Activated CD4-positive, alpha-beta T cell treated with anti-CD3 and anti-CD28 coated beads, Interleukin-2, Interleukin-4, amounts not matched to agents 100 ng/mL and 50 ng/mL, durations not matched to agents 16 hours and 8 hours (primary cell): ENCODE measurements at regions not wholly inside any gene's neighbourhood (a gene's known extent, or its start where the extent isn't known, plus 50 kb on each side); places are given as distances from the start of the nearest gene placed in this dataset.

Source experiments
- DNase-seq: peaks from one replicate; pipeline ENCODE4 v3.0.0-alpha.2; 2020; ENCODE audit warnings: low spot score

DNA sequence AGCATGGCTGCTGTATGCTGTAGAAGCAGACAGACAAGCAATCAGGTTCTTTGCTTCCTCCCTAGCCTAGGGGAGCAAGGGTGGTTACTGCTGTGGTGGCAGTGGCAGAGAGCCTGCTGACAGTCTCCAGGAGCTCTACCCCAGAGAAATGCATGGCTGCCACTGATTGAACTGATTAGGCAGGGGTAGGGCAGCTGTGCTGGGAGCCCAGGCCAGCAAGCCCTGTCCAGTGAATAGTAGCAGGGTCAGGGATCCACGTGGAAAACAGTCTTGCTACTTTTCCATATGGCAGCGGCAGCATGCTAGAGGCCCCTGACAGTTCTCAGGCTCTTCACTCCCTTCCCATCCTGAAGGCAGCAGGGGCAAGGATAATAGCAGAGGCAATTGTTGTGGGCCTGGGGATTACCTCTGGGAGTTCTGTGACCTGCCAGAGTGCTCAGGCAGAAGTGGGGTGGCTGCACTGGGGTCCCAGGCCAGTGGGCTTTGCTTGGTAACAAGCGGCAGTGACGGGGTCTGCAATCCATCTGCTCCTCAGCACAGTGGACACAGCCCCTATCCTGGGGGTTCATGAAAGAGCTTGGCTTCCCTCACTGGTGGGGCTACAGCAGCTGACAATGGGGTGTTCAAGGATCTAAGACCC, 558.8 kb upstream of the GHITM start:
- DNase-seq, result no peak

DNA sequence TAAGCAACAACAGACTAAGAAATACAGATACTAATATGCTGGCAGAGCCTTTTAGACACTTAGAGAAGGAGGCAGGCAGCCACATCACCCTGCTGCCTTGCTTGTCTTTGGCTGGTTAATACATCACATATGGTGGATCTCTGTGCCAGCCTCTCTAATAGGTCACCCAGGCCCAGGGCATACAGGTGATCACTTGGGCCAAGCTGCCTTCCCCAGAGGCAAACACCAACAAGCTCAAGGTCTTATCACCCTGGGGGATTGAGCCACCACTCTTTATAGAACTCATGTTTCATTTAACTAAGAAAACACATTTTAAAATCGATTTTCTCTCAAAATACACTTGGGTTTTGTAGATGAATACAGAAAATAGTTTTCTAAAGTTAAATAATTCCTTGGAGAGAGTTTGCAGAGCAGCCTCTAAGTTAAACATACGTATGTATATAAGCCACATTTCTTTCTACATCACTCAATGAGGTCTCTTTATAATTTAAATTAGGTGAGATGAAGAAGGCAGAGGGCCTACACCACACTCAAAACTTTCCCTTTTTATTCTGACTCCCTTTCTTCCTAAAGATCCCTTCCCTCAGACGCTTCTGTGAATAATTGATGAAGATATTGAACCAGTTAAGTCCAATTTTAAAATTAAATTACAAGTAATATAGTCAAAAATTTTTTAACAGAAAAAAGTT, 556.8 kb upstream of the GHITM start:
- DNase-seq, result no peak

DNA sequence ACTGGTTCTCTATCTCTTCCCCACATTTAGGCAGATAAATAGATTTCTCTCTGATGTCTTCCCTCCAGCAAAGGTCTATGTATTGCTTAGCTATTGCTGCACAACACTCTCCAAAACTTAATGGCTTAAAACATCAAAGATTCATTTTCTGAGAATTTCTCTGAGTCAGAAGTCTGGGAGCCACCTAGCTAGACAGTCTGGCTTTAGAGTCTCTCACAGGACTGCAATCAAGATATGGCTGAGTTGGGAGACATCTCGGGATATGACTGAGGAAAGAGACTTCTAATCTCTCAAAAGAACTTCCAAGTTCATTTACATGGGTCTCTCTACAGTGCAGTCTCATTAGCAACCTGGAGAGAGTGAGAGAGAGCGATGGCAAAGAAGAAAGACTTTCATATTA, 553.6 kb upstream of the GHITM start:
- no peak for DNase-seq

DNA sequence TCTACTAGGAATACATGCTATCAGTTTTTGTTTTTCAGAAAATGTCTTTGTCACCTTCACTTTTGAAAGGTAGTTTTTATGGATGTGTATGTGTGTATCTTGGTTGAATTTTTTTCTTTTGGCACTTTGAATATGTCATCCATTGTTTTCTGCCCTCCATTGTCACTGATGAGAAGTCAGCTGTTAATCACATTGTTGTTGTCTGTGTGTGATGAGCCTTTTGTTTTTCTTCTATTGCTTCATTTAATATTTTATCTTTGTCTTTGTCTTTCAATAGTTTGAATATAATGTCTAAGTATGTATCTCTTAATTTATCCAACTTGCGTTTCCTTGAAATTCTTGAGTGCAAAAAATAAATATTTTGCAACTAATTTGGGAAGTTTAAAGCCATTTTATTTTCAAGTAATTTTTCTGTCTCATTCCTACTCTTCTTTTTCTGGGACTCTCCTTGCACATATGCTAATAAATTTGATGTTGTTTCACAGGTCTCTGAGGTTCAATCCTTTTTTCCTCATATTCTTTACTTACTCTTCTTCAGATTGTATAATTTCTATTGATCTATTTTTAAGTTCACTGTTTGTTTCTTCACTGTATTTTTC, 546.9 kb upstream of the GHITM start:
- DNase-seq, result no peak

DNA sequence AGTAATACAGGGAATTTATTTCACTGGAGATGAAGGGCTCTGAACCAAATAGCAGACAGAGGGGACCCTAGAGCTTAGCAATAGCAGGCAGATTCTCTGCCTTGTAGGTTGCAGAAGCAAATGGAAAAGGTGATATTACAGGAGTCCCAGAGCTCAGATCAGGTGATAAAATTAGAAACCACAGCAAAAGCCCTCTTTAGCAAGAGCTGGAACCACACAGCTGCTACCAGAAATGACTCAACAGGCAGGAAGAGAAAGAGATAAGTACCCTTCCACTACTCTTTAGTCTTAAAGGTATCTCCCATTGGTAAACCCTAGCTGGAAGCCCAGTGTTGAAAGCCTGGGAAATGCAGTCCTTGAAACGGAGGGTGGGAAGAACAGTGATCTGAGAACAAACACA, 535.6 kb upstream of the GHITM start:
- peak; percentile 54 for DNase-seq

DNA sequence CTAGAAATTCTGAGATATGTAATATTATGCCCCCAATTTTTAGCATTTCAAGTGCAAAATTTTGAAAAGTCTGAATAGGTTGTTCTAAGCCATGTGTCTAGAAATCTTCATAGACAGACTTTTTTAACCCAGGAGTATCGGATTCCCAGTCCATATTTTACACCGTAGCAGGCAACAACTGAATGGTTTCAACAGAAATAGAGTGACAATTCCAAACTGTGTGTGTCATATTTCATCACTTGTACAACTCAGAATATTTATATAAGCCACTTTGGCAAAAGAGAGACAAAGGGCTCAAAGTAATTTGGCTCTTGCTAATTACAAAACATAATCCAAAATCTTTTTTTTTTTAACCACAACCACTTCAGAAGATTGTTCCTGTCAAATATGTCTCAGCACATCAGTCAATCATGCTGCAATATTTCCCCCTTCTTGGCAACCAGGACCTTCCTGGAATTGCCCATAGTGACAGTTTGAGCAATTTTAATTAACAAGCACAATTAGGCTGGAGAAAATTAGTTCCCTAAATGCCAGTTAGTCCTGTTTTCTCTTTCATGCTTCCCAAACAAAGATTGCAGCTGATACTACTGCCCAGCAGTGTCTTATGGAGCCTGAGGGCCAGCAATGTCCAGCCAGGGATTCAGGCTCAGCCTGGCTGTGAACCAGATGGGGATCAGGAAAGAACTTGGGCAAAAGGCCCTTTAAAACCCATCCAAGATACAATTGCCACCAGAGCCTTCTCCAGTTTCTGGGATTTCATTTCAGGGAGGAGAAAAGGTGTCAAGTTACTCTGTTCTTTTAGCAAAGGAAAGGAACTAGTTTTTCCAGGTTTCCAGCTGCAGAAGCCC, 533.3 kb upstream of the GHITM start:
- no peak for DNase-seq

DNA sequence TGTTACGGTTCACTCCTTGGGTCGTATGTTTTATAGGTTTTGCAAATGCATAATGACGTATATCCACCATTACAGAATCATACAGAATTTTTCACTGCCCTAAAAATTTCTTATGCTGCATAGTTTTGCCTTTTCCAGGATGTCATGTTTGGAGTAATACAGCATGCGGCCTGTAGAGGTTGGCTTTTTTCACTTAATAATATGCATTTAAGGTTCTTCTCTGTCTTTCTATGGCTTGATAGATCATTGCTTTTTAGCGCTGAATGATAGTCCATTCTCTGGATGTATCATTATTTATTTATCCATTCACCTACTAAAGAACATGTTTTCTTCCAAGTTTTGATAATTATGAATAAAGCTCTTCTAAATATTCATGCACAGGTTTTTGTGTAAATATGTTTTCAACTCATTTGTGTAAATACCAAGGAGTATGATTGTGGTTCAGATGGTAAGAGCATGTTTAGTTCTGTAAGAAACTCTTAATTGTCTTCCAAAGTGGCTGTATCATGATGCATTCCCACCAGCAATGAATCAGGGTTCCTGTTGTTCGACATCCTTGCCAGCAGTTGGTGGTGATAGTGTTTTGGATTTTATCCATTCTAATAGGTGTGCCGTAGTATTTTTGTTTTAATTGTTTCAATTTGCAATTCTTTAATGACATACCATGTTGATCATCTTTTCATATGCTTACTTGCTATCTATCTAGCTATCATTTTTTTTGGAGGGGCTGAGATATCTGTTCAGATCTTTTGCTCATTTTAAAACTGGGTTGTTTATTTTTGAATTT, 531.2 kb upstream of the GHITM start:
- no peak for DNase-seq

DNA sequence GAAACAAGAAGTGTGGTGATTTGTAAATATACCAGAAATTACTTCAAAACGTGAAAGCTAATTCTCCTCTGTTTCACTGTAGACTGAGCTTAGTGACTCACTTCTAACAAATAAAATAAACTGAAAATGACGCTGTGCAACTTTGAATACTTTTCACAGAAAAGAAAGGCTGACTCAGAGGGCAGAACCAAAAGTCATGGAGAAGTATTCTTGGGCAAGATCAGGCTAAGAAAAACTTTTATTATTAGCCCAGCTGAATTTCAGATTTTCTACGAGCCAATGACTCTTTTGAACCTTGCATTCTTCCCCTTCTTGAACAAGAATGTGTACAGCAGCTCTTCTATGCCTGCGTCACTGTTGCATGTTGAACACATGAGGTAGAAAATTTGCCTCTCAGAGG, 527.3 kb upstream of the GHITM start:
- no peak for DNase-seq

DNA sequence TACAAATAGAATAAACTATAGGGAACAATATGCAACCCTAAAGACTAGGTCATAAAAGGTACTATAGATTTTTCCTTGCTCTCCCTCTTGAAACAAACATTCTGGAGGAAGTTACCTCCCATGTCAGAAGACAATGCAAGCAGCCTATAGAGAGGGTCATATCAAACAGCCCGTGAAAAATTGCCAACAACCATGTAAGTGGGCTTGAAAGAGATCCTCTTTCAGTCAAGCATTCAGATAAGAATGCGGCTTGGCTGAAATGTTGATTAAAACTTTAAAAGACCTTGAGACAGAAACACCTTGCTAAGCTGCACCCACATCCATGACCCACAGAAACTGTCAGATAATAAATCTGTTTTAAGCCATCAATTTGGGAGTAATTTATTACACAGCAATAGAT, 526.6 kb upstream of the GHITM start:
- DNase-seq, result no peak

DNA sequence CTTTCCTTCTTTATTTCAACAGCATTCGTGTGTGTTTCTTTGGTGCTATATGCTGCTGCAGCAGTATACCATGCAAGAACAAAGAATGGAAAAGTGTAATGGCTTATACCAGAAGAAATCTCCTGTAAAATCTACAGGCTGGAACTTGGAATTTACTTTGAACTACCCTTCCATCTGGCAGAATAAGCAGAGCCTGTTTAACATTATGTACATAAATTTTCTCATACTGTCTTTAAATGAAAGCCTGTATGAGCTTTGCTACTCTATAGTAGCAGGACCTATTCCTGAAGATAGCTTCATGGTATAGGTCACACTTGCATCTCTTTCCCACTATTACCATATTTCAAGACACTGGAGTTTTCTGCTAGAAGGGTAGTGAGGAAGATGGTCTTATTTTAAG, 522.1 kb upstream of the GHITM start:
- no peak for DNase-seq

DNA sequence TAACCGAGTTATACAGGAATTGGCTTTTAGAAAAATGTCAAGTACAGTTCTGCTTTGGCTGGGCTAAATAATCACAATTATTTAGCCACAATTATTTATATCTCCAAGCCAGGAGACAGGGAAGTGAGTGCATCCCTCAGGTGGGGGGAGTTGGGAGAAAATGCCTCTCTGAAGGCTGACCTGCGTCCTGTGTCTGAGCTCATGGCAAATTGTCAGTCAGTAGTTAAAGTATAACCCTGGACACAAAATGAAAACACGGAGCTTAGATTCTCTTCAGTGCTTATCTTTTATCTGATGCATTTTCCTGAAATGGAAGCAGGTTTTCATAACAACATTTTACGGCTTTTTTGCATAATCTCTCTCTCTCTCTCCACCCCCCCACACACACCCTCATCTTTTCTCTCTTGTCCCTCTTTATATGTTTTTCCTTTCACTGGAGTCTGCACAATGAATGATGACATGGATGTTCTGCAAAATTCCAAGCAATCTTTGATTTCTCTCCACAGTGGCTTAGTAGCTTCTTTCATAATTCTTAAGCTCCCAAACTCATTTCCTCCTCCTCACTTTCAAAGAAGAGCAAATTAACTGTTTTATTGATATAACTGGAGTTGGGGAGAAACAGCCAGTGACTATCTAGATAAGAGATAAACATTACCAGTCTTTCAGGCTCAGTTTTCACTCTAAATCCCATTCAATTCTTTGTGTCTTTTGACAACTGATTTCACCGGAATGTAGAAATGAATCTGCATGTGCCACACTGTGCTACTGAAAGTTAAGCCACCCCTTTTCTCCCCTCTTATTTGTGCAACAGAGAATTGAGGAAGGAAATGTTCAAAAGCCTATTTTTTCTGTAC, 521.4 kb upstream of the GHITM start:
- no peak for DNase-seq

DNA sequence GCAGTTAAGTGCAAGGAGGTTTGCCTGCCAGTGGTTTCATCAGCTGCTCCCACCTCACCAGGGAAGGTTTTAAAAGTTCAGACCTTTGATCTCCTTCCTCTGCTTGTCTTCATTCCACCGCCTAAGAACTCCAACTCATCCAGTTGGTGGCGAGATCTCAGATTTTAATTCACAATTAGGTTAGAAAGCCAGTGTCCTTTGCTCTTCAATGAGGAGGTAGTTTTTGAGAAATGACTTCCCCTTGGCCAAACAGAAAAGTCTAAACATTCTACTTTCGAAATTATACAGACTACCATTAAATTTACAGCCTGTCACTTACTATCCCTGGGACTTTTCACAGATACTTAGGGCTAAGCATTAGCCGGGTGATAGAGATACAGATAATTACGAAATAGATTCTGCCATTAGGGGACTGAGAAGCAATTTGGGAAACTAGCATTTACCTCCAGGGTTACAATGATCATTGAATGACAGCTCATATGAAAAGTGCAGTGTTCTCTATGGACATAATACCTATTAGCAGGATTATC, 513.4 kb upstream of the GHITM start:
- DNase-seq, result no peak

DNA sequence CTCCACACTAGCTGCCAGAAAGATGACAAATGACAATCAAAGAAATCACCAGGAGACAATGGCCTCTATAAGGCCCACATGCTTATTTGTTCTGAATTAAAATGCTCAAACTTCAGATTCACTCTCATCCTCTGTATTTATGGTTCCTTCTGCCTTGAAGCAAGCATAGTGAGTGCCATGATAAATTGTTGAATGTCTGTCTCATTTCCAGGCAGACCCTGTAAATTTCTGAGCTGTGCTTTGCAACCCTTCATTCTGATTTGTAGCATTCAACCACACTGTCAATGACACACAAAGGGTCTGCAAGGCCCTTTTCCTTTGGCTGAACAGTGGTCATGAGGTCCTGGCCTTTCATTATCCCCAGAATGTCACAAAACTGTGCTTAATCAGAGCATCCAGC, 506.6 kb upstream of the GHITM start:
- DNase-seq, result no peak

DNA sequence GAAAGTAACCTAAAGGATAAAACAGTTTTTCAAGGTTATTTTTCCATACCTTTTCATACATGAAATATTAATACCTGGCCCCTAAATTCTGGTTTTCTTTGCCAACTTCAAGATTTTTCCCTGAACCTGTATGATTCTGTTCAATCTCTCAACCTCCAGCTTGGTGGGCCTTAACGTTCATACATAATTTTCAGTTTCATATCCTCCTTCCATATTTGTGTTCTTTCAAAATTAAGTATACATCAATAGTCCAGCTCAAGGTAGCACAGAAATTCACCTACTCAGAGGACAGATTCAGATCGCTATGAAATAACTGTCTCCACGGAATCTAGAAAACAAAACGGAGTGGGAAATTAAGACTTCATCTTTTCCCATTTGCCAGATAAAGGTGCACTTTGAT, 505.8 kb upstream of the GHITM start:
- DNase-seq, result no peak

DNA sequence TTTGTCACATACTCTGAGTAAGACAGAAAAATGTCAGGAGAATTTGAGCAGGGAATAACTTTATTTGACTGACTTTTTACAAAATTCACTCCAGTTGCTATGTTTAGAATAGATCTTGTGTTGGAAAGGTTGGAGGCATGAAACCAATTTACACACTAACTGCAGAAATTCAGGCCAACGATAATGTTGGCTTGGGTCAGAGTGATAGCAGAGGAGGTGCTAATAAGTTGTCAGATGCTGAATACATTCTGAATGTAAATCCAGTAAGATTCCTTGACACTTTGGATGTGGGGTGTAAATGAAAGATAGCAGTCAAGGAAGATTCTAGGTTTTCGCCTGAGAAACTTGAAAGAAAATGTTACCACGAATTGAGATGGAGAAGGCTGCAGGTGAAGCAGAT, 502.5 kb upstream of the GHITM start:
- no peak for DNase-seq

DNA sequence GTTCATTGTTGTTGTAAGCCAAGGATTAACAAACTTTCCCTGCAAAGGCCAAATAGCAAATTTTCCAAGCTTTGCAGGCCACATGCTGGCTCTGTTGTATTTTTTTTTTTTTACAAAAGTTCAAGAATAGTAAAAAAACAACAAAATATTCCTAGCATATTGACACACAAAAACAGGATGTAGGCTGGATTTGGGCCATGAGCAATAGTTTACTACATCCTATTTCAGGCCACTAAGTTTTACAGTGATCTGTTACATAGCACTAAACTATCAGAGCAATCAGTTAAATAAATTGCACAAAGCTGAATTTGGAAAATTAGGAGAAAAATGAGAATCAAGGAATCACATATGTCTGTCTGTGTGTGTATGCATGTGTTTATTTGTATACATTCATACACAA, 491.8 kb upstream of the GHITM start:
- DNase-seq, result no peak

DNA sequence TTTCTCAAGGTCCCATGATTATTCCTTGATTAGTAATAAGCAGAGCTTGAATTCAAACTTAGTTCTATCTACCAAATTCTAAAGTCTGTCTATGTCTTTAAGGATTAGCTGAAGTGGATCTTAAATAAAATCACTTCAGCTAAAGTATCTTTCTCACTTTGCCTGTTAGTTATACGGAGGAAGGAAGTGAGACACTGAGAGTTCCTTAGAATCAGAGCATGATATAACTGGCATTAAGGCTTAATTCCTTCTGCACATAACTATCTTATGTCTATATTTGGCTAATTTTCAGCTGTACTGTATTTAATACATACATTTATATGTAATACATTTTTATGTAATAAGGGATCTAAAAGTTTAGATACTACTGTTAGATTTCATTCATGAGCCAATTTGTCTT, 491.1 kb upstream of the GHITM start:
- no peak for DNase-seq

DNA sequence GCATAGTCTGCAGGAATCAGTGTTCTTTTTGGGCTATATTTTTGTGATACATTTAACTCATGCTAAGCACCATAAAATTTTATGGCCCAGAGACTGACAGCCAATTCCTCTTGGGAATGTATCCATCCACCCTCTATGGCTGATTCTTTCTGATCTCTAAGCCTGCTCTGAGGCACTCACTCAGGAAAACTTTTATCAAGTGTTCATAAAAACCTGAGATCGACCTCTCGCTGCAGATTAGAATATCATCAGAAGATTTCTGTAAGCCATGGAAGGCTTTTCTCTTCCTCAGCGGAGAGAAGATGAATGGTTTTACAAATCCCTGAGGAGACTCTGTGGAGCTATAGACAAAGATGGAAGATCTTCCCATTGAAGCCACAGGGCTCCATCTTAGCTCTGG, 489.8 kb upstream of the GHITM start:
- no peak for DNase-seq

DNA sequence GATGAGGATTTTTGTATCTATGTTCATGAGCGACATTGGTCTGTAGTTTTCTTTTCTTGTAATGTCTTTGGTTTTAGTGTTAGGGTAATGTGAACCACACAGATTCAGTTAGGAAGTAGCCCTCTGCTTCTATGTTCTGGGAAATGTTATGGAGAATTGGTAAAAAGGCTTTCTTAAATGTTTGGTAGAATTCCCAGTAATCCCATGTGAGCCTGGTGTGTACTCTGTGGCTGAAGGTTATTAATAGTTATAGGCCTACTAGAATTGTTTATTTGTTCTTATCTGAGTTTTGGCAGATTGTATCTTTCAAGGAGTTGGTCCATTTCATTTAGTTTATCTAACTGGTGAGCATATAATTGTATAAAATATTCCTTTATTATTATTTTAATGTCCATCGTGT, 484.6 kb upstream of the GHITM start:
- no peak for DNase-seq

DNA sequence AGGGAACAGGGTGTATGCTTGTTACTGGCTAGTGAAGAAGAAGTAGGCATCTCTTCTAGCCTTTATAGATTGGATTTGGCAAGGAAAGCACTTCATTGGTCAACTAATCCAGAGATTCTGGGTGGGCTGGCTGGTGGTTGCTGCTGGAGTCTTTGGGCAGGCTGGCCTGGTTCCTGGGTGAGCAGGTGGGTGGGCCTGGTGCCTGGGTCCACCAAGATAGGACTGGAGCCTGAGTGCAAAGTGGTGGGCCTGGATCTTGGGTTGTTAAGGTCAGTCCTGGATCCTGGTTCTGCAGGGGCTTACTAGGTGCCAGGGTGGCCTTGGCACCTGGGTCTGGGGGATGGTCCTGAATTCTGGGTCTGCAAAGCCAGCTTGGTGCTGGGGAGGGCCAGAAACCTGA, 482.4 kb upstream of the GHITM start:
- DNase-seq, result no peak

DNA sequence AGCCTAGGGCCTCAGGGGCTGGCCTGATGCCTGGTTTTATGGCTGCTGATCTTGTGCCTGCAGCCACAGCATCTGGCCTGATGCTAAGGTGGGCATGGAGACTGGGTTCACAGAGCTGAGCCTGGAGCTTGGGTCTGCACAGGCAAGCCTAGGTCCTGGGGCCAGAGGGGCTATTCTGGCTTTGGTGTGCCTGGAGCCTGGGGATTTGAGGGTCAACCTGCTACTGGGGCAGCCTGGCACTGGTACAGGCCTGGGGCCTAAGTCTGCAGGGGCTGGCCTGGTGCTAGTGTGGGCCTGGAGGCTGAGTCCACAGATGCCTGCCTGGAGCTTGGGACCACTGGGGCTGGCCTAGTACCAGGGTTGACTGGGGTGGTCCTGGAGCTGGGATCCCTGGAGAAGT, 481.8 kb upstream of the GHITM start:
- DNase-seq, result no peak
